ENCODE measurements at regions not wholly inside any gene's neighbourhood (a gene's known extent, or its start where the extent isn't known, plus 50 kb on each side); places are given as distances from the start of the nearest gene placed in this dataset.
"Not testable (repeated sequence)": the region's sequence is repeated elsewhere in the genome, so short reads cannot be mapped to it uniquely, and the experiment has no call there.

DNA sequence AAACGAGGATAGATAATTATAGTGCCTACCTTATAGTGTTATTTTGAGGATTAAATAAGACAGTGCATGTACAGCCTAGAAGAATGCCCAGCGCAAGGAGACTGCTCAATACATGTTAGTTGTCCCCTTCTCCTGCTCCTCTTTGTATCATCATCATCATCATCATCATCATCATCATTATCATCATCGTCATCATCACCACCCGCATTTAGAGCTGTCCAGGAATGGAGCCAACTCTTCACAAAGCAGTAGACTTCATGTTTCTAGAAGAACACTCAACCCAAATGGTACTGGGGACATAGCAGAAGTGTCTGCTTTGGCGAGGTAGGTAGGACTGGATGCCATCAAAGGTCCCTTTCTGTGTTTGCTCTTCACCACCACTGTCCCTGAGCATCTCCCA is 116.0 kb downstream of the TRIM43 start:
- intact Hi-C loops (cut with DNase I; ENCODE audit: low total_unique reads), result no loop called here
- Histone ChIP-seq H3K27ac (no peak overlapping the region), H3K27me3 (no peaks in the 10 kb centered on the region), H3K4me3 (no peak overlapping the region), H3K36me3 (no peaks in the 10 kb centered on the region), H3K9me3 (no peaks in the 10 kb centered on the region), H3K4me1 (no peaks in the 10 kb centered on the region)
- in situ Hi-C loops (cut with MboI; ENCODE audit: low pct_ligation_motif_present in 1 of 4, low pct_unique_long_range_greater_than_20kb in 1 of 4, low sequenced_read_pairs in 3 of 4), result no loop called here
- WGBS, 2 donors (ENCODE audit: low coverage in 1 of 2), result 82 to 88% methylated on average over 4 to 5 of the region's 5 CpGs
- DNase-seq, result no peak
- TF ChIP-seq POLR2AphosphoS5 (IDR thresholded peaks at IDR 0.05) (no peak), POLR2A (IDR thresholded peaks at IDR 0.05) (no peak), EP300 (IDR thresholded peaks at IDR 0.05; ENCODE audit: low read depth) (no peak)
- TF ChIP-seq, protein P1, sequence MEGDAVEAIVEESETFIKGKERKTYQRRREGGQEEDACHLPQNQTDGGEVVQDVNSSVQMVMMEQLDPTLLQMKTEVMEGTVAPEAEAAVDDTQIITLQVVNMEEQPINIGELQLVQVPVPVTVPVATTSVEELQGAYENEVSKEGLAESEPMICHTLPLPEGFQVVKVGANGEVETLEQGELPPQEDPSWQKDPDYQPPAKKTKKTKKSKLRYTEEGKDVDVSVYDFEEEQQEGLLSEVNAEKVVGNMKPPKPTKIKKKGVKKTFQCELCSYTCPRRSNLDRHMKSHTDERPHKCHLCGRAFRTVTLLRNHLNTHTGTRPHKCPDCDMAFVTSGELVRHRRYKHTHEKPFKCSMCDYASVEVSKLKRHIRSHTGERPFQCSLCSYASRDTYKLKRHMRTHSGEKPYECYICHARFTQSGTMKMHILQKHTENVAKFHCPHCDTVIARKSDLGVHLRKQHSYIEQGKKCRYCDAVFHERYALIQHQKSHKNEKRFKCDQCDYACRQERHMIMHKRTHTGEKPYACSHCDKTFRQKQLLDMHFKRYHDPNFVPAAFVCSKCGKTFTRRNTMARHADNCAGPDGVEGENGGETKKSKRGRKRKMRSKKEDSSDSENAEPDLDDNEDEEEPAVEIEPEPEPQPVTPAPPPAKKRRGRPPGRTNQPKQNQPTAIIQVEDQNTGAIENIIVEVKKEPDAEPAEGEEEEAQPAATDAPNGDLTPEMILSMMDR (IDR thresholded peaks at IDR 0.05), result no peak

DNA sequence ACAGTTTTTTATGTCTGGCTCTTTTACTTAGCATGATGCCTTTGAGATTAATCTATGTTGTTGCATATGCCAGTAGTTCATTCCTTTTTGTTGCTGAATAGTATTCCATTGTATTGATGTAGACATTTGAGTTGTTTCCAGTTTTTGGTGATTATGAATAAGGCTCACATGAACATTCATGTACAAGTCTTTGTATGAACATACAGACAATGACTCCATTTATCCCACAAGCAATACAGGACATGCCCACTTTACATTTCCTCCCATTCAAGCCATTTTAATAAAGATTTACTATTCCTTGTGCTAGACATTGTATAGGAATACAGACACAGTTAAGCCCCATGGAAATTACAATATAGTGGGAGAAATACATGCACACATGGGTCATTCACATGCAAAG is 118.0 kb downstream of the TRIM43 start:
- intact Hi-C loops (cut with DNase I; ENCODE audit: low total_unique reads) (no loop called here), in situ Hi-C loops (cut with MboI; ENCODE audit: low pct_ligation_motif_present in 1 of 4, low pct_unique_long_range_greater_than_20kb in 1 of 4, low sequenced_read_pairs in 3 of 4) (no loop called here)
- Histone ChIP-seq H3K9me3 (no peaks in the 10 kb centered on the region), H3K4me3 (no peak overlapping the region), H3K36me3 (no peaks in the 10 kb centered on the region), H3K27ac (no peak overlapping the region), H3K4me1 (no peaks in the 10 kb centered on the region), H3K27me3 (no peaks in the 10 kb centered on the region)
- no peak for DNase-seq
- TF ChIP-seq EP300 (IDR thresholded peaks at IDR 0.05; ENCODE audit: low read depth), result no peak
- TF ChIP-seq, protein P1 (IDR thresholded peaks at IDR 0.05), result no peak
- no peak for TF ChIP-seq POLR2A (IDR thresholded peaks at IDR 0.05)
- TF ChIP-seq POLR2AphosphoS5 (IDR thresholded peaks at IDR 0.05), result no peak

DNA sequence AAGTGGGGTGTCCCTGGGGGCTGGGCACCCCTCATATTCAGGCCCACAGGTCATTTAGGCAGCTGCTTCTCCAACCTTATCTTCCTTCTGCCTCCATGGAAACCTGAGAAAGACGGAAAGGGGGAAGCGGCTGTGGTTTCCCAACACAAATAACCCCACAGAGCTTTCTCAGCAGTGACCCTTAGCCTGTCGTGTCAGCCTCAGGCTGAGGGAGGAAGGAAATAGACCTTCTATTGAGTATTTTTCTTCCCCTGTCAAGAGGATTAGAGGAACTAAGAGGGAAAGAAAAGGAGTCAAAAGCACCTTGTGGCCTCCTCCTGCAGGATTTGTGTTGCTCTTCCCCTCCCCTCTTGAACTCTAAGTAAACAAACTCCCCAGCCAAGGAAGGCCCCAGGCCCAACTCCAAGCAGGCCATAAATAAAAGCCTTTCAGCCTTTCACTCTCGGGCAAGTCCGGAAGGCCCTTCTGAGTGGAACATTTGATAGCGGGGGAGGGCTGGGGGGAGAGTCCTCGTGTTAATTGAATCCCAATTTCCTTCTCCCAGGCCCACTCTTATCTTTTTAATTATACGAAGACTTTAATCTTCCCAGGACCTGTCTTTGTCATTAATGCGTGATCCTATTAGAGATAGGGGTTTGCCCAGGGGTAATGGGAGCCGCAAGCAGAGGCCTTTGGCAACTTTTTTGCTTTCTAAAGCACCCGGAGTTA is 121.8 kb downstream of the TRIM43 start:
- H3K9me3 ChIP-seq; H3K4me1 ChIP-seq; H3K36me3 ChIP-seq; H3K27me3 ChIP-seq; intact Hi-C loops (cut with DNase I; ENCODE audit: low total_unique reads); H3K4me3 ChIP-seq; in situ Hi-C loops (cut with MboI; ENCODE audit: low pct_ligation_motif_present in 1 of 4, low pct_unique_long_range_greater_than_20kb in 1 of 4, low sequenced_read_pairs in 3 of 4); H3K27ac ChIP-seq; DNase-seq: not testable (repeated sequence)
- WGBS, 2 donors (ENCODE audit: low coverage in 1 of 2), result 73 to 83% methylated on average over 11 of the region's 11 CpGs

DNA sequence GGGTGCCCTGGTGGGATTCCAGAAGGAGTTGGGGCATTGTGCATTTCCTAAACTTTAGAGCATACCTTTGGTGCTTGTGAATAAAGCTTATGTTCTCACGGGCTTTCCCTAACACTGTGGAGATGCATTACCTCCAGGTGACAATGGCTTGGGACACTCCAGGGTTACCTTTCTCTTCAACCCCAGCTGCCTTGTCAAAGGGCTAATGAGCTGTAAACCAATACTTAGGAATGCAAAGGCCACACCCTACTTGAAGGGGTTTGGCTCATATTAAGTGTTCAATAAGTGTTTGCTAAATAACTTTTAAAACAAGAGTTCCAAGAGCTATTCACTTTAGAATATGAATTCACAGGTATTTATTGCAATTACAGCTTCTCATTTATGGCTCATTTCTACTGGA is 122.6 kb downstream of the TRIM43 start:
- not testable (repeated sequence) for H3K27ac ChIP-seq

DNA sequence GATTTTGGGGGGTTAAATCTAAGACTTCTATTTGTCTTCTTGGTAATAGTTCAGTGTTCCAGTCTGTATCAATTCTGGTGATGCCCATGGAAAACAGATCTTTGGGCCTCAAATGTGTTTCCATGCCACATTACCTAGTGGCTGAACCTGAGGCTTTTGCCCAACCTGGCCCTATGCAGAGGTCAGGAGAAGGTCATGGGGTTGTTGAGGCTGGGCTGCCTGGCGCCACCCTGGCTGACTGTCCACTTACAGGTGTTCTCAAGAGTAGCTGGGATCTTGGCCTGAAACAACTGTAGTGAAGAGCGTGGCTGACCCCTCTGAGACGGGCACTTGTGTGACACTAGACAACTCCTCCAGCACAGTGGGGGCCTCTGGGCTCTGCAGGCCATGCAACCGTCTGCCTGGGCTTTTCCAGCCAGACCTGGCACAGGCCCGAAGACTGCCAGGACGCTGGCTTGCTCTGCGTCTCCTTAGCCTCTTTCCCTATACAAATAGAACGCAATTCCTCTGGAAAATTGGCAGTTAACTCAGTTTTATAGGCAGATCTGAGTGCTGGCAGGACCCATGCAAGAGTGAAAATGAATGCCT is 127.8 kb downstream of the TRIM43 start:
- TF ChIP-seq POLR2AphosphoS5 (IDR thresholded peaks at IDR 0.05) (no peak), POLR2A (IDR thresholded peaks at IDR 0.05) (no peak), EP300 (IDR thresholded peaks at IDR 0.05; ENCODE audit: low read depth) (no peak)
- TF ChIP-seq, protein P1 (IDR thresholded peaks at IDR 0.05), result no peak
- DNase-seq, result no peak
- H3K27me3 ChIP-seq, result no peaks in the 10 kb centered on the region
- in situ Hi-C loops (cut with MboI; ENCODE audit: low pct_ligation_motif_present in 1 of 4, low pct_unique_long_range_greater_than_20kb in 1 of 4, low sequenced_read_pairs in 3 of 4) (no loop called here), intact Hi-C loops (cut with DNase I; ENCODE audit: low total_unique reads) (no loop called here)
- no peak overlapping the region for H3K4me3 ChIP-seq
- no peaks in the 10 kb centered on the region for H3K4me1 ChIP-seq
- WGBS, 2 donors (ENCODE audit: low coverage in 1 of 2), result 71% methylated on average over 8 of the region's 8 CpGs; no CpG with 5 or more reads in 1 of the 2 donors
- H3K36me3 ChIP-seq, result no peaks in the 10 kb centered on the region
- no peaks in the 10 kb centered on the region for H3K9me3 ChIP-seq
- no peak overlapping the region for H3K27ac ChIP-seq

More for the DNA sequence above, 122.6 kb downstream of the TRIM43 start:
- H3K4me3 ChIP-seq; intact Hi-C loops (cut with DNase I; ENCODE audit: low total_unique reads); H3K36me3 ChIP-seq; H3K4me1 ChIP-seq; H3K27me3 ChIP-seq; H3K9me3 ChIP-seq; DNase-seq; in situ Hi-C loops (cut with MboI; ENCODE audit: low pct_ligation_motif_present in 1 of 4, low pct_unique_long_range_greater_than_20kb in 1 of 4, low sequenced_read_pairs in 3 of 4): not testable (repeated sequence)
- 77 to 100% methylated on average over 1 of the region's 1 CpG for WGBS, 2 donors (ENCODE audit: low coverage in 1 of 2)

Measured in transverse colon (tissue), 4 donors.